GM19324 (cell line): ENCODE measurements at regions not wholly inside any gene's neighbourhood (a gene's known extent, or its start where the extent isn't known, plus 50 kb on each side); places are given as distances from the start of the nearest gene placed in this dataset.

ENCODE experiments used
- ATAC-seq: cut with Tn5 transposase; IDR thresholded peaks from one replicate; pipeline ENCODE4 v1.9.1; 2021; ENCODE audit warnings: mild to moderate bottlenecking, moderate library complexity; ENCODE audit not compliant: unreplicated experiment, low FRiP score

DNA sequence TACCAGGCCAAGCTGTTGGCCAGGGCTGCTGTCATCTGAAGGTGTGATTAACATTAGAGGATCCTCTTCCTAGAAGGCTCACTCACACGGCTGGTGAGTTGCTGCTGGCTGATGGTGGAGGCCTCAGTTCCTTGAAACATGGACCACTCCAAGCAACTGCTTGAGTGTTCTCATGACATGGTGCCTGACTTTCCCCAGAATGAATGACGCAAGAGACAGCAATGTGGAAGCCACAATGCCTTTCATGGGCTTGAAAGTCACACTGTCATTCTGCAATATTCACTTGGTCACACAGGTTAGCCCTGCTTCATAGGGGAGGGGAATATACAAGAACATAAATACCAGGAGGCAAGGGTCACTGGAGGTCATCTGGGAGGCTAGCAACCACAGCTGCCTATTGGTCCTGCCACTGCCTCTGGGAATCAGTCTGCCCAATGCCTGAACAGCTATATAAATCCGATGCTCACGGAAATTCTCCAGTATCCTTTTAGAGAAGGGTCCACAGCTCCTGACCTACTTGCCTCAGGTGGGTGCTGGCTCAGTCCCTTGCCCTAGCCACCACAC is 97.1 kb upstream of the MAML3 start:
- ATAC-seq: no peak

- no peak for ATAC-seq
Observed at GRCh38 chr4:140249351-140249750, 95.4 kb upstream of the MAML3 start.

GRCh38 chr4:140247237-140247636 is 93.3 kb upstream of the MAML3 start:
- no peak for ATAC-seq

DNA sequence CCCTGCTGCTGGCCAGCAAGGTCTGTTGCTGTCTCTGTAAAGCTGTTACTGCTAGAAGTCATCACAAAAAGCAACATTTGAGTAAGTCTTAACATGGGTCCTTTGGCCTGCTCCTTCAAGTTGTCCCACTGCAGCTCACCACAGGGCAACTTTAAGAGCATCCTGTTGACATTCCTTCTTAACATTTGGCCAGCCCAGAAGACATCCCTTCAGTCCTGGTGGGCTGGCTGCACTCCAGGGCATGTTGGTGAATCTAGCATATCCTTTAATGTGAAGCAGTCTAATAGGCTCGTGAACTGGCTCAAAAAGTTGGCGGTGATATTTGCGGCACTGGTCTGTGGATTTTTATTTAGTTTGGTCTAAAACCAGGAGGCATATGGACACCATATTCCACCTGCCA is 92.2 kb upstream of the MAML3 start:
- ATAC-seq: no peak

GRCh38 chr4:140244328-140244727 is 90.3 kb upstream of the MAML3 start:
- no peak for ATAC-seq

DNA sequence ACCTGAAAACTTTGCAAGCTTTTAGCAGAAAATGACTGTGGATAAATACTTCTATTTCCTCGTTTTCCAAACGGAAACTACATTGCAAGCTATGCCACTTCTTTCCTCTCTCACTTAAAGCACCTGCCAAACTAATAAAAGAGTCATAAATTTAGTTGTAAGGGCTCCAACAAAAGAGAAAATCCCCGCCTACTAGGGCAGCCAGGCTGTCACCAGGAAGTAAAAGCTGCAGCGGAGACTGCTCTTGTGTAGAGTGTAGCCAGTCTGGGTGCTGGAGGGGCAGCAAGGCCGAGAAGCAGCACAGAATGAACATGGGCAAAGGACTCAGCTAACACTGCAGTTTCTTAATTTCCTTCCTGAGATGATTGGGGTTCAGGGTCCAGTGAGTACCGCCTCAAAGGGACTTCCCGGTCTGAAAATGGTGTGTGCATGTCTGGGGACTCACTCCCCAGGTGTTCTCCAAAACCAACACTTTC is 89.3 kb upstream of the MAML3 start:
- peak; percentile 90 for ATAC-seq

DNA sequence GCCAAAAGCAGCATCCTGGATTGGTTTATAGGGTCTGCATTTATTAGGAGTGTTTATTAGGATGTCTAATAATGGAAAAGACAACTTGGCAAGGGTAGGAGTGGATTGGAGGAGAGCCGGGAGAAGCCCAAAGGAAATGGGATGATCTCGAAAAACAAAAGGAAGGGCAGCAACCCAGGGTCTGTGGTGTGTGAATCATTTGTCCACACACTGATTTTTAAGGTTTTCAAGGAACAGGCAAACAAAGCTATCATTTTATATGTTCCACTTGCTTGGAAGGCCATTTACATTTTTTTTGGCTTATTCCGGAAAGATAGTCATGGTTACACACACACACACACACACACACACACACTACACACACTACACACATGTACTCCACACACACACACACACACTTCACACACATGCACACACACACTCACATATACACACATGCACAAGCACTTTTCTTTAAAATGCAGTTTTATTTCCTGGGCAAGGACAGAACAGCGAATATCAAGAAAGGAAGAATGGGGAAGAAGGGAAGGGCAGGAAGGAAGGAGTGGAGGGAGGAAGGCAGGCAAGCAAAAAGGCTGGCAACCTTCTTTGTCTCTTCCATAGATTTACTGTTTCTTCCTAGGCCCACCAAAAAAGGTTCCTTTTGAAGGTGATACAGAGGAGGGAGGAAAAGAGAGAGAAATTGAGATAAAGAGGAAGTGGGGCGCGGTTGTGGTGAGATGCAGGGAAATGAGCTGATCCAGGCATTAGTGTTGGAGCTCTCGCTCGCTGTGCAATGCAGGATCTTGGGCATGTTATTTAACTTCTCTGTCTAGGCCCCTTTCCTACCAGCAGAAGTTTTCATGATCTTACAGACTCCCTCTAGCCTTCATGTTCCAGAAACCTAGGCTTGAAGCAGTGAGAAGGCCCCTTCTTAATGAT is 88.6 kb upstream of the MAML3 start:
- peak; percentile 36 for ATAC-seq

DNA sequence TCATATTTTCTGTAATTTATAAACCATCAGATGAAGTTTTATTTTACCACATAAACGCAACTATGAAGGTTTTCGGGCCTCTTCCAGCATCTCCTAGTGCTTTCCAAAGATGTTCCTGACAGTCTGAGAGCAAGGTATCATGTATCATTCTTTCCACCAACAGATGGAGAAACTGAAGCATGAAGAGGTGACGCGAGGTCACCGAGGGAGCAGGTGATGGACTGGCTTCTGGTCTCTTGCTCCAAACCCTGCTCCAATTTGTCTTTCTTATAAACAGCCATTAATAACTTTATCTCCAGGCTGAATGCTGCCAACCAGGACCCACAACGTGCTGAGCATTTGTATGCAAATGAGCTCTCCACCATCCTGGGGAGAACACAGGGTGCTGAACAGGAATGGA is 86.3 kb upstream of the MAML3 start:
- ATAC-seq: no peak

GRCh38 chr4:140239311-140239710 is 85.3 kb upstream of the MAML3 start:
- no peak for ATAC-seq

GRCh38 chr4:140238351-140239056 is 84.5 kb upstream of the MAML3 start:
- no peak for ATAC-seq

GRCh38 chr4:140237616-140238350 is 83.8 kb upstream of the MAML3 start:
- no peak for ATAC-seq

GRCh38 chr4:140236654-140237169 is 82.7 kb upstream of the MAML3 start:
- no peak for ATAC-seq

DNA sequence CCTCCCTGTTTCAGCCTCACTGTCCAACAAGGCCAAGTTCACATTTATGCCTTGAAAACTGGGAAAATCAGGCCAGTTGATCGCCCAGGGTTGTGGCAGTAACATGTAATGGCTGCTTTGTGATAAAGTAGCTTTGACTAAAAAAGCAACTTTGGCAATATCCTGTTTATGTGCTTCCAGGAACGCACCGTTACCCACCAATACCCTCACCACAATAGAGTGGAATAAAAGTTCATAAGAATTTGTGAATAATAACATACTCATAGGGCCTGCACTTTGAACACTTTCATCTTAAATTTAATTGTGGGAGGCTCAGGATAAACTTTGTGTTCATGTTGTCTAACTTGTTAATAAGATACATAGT is 80.7 kb upstream of the MAML3 start:
- ATAC-seq: no peak

GRCh38 chr4:140233791-140234696 is 80.1 kb upstream of the MAML3 start:
- no peak for ATAC-seq

DNA sequence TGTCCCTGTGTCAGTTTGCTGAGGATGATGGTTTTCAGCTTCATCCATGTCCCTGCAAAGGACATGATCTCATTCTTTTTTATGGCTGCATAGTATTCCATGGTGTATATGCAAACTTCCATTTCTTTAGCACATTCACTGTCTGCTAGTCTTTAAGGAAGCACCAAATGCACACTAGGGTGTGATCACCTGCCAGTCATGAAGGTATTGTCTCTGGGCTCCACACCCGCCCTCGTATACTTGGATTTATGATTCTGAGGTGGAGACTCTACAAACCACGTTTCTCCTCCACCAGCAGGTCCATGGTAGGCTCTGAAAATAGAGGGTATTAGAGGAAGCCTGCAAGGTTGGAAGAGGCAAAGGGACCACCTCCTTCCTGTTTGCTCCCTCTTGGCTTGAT is 75.9 kb upstream of the MAML3 start:
- ATAC-seq: no peak

DNA sequence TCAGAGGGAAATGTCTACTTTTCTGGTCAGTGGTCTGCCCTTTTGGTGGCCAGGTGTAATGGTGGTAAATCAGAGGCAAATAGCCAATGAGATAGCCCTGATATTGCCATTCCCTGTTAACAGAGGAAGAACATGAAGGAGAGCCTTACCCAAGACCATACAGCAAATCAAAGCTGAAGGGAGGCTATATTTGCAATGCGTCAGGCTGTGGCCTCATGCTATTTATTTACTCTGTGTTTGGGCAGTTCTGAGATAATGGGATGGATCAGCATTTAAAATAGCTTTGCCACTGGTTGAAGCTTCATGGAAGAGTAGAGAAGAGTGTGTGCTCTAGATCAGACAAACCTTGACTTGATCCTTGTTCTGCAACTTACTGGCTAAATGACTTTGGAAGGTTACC is 73.3 kb upstream of the MAML3 start:
- ATAC-seq: no peak

GRCh38 chr4:140223056-140223810 is 69.2 kb upstream of the MAML3 start:
- no peak for ATAC-seq

DNA sequence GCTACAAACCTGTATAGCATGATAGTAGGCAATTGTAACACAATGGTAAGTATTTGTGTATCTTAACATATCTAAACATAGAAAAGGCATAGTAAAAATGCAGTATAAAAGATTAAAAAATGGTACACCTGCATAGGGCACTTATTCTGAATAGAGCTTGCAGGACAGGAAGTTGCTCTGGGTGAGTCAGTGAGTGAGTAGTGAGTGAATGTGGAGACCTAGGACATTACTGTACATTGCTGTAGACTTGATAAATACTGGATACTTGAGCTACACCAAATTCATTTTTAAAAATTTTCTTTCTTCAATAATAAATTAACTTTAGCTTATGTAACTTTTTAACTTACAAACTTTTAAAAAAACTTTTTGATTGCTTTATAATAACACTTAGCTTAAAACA is 68.2 kb upstream of the MAML3 start:
- no peak for ATAC-seq

DNA sequence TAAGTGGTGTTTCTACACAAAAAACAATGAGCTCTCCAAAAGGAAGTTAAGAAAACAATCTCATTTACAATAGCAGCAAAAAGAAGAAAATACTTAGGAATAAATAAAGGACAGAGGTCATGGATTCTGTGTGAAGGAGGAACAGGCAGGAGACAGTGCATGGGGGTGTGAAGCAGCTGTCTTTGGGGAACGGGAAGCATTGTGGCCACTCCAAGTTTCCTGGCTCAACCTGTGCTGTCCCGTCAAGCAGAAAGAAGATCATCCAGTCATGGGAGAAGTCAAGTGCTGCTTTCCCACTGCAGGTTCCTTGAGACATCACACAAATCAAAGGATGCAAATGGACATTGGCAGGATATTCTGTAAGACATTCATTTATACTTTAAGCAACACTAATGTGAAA is 66.1 kb upstream of the MAML3 start:
- no peak for ATAC-seq
